HG02759 (cell line): ENCODE measurements at regions not wholly inside any gene's neighbourhood (a gene's known extent, or its start where the extent isn't known, plus 50 kb on each side); places are given as distances from the start of the nearest gene placed in this dataset.
"Not testable (repeated sequence)": the region's sequence is repeated elsewhere in the genome, so short reads cannot be mapped to it uniquely, and the experiment has no call there.

ENCODE experiments used
- ATAC-seq: cut with Tn5 transposase; IDR thresholded peaks from one replicate; pipeline ENCODE4 v1.9.1; 2021; ENCODE audit warnings: mild to moderate bottlenecking, moderate library complexity; ENCODE audit not compliant: unreplicated experiment

- ATAC-seq: no peak
Observed at GRCh38 chr13:85610024-85610423, 189.2 kb downstream of the SLITRK6 start.

GRCh38 chr13:85608255-85608829 lies 190.9 kb downstream of the SLITRK6 start:
- no peak for ATAC-seq

GRCh38 chr13:85603735-85604134 lies 195.5 kb downstream of the SLITRK6 start:
- no peak for ATAC-seq

GRCh38 chr13:85601526-85601925 lies 197.7 kb downstream of the SLITRK6 start:
- ATAC-seq: no peak

- ATAC-seq: no peak
Observed at GRCh38 chr13:85597790-85598500, 201.3 kb downstream of the SLITRK6 start.

GRCh38 chr13:85592211-85592610 lies 207.0 kb downstream of the SLITRK6 start:
- no peak for ATAC-seq

GRCh38 chr13:85590231-85590931 lies 208.8 kb downstream of the SLITRK6 start:
- no peak for ATAC-seq

- no peak for ATAC-seq
Observed at GRCh38 chr13:85589021-85589420, 210.2 kb downstream of the SLITRK6 start.

- no peak for ATAC-seq
Observed at GRCh38 chr13:85588359-85588758, 210.9 kb downstream of the SLITRK6 start.

- ATAC-seq: no peak
Observed at GRCh38 chr13:85586856-85587255, 212.4 kb downstream of the SLITRK6 start.

GRCh38 chr13:85586422-85586831 lies 212.8 kb downstream of the SLITRK6 start:
- ATAC-seq: no peak

GRCh38 chr13:85582890-85583289 lies 216.3 kb downstream of the SLITRK6 start:
- no peak for ATAC-seq

GRCh38 chr13:85575110-85575509 lies 224.1 kb downstream of the SLITRK6 start:
- ATAC-seq: no peak

- no peak for ATAC-seq
Observed at GRCh38 chr13:85567909-85568308, 231.3 kb downstream of the SLITRK6 start.

GRCh38 chr13:85565652-85566051 lies 233.6 kb downstream of the SLITRK6 start:
- no peak for ATAC-seq

GRCh38 chr13:85564598-85564997 lies 234.6 kb downstream of the SLITRK6 start:
- no peak for ATAC-seq

- no peak for ATAC-seq
Observed at GRCh38 chr13:85562282-85562681, 236.9 kb downstream of the SLITRK6 start.

- ATAC-seq: no peak
Observed at GRCh38 chr13:85557691-85558467, 241.3 kb downstream of the SLITRK6 start.

GRCh38 chr13:85551012-85551411 lies 248.2 kb downstream of the SLITRK6 start:
- ATAC-seq: no peak

GRCh38 chr13:85549819-85550218 lies 249.4 kb downstream of the SLITRK6 start:
- ATAC-seq: no peak

GRCh38 chr13:85548845-85549244 lies 250.4 kb downstream of the SLITRK6 start:
- ATAC-seq: not testable (repeated sequence)
